Tibial nerve (tissue), 4 donors: ENCODE measurements at regions not wholly inside any gene's neighbourhood (a gene's known extent, or its start where the extent isn't known, plus 50 kb on each side); places are given as distances from the start of the nearest gene placed in this dataset.

Experiments
- EP300 ChIP-seq, 2 donors: sonication (generic); formaldehyde crosslinking; IDR thresholded peaks; one replicate each; pipeline ENCODE4 v1.6.1; 2017; ENCODE audit warnings: antibody characterized with exemption in 2 of 2, mild to moderate bottlenecking in 1 of 2
- POLR2A ChIP-seq, 2 donors: fragments of 450-650 bp; IDR thresholded peaks; one replicate each; pipeline ENCODE4 v1.6.1; 2017; ENCODE audit warnings: antibody characterized with exemption in 2 of 2, mild to moderate bottlenecking in 2 of 2, moderate library complexity in 2 of 2
- TF ChIP-seq, protein P1 (sequence below), 5 experiments: fragments of 200-600 bp in 3 of 5; fragments of 450-650 bp in 2 of 5; sonication (generic) in 3 of 5; IDR thresholded peaks; one replicate each; pipeline ENCODE4 v1.5.1; 2016 to 2019; ENCODE audit warnings: antibody characterized with exemption in 5 of 5, mild to moderate bottlenecking in 3 of 5, moderate library complexity in 2 of 5

DNA sequence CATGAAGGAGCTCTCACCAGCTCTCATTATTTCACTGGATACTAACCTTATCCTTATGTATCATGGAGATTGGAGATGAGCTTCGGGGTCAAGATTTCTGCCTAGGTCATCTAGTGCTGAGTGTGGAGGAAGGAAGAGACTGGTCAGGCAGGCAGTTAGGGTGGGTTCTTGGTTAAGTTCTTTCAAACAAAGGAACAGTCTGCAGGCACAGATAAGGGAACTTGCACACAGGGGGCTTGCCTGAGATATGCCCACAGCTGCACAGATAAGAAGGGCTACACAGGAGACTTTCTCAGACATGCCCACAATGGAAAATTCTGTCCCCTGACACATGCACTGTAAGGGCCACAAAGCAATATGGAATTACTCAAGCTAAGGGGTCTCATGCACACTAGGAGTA is 904.1 kb downstream of the NLGN4X start:
- TF ChIP-seq, protein P1, sequence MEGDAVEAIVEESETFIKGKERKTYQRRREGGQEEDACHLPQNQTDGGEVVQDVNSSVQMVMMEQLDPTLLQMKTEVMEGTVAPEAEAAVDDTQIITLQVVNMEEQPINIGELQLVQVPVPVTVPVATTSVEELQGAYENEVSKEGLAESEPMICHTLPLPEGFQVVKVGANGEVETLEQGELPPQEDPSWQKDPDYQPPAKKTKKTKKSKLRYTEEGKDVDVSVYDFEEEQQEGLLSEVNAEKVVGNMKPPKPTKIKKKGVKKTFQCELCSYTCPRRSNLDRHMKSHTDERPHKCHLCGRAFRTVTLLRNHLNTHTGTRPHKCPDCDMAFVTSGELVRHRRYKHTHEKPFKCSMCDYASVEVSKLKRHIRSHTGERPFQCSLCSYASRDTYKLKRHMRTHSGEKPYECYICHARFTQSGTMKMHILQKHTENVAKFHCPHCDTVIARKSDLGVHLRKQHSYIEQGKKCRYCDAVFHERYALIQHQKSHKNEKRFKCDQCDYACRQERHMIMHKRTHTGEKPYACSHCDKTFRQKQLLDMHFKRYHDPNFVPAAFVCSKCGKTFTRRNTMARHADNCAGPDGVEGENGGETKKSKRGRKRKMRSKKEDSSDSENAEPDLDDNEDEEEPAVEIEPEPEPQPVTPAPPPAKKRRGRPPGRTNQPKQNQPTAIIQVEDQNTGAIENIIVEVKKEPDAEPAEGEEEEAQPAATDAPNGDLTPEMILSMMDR (IDR thresholded peaks at IDR 0.05): no peak
- no peak for TF ChIP-seq EP300 (IDR thresholded peaks at IDR 0.05)
- no peak for TF ChIP-seq POLR2A (IDR thresholded peaks at IDR 0.05)
